ENCODE measurements at regions not wholly inside any gene's neighbourhood (a gene's known extent, or its start where the extent isn't known, plus 50 kb on each side); places are given as distances from the start of the nearest gene placed in this dataset.

DNA sequence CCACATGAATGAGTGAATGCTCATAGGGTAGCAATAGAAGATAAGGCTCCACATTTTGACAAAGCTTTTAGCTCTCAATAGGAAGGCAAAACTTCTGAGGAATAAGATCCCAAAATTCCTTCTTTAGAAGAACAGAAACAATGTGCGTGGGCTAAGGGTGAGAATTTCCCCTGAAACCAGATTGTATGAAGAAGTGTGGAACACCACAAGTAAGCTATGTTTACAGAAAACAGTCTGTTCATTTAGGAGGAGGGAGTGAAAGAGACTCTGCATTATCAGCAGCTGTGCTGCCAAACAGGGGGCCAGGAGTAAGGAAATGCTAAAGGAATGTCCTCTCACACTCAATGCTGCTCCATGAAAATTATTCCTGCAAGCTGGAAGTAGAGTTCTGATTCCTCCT, 851.6 kb downstream of the CENPC start:
- no peak for DNase-seq (ENCODE audit: low spot score)

- DNase-seq (ENCODE audit: low spot score): no peak
These were observed 854.2 kb downstream of the CENPC start for GRCh38 chr4:66691101-66691500.

GRCh38 chr4:66688674-66689073, 856.6 kb downstream of the CENPC start:
- peak; percentile 35 for DNase-seq (ENCODE audit: low spot score)

DNA sequence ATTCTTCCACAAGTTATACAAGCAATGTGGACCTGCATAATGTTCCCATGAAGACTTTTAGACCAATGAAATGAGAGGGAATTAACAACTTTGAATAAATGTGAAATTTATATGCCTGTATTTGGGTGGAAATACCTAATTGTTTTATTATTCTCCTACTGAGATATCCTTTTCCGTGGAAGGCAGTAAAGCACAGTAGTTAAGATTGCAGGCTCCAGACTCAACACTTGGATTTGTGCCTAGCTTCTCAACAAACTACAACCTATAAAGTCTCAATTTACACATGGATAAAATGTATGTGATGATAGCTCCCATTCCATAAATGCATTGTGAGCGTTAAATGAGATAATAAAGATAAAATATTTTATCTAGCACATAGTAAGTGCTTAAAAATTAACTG, 857.8 kb downstream of the CENPC start:
- no peak for DNase-seq (ENCODE audit: low spot score)

DNA sequence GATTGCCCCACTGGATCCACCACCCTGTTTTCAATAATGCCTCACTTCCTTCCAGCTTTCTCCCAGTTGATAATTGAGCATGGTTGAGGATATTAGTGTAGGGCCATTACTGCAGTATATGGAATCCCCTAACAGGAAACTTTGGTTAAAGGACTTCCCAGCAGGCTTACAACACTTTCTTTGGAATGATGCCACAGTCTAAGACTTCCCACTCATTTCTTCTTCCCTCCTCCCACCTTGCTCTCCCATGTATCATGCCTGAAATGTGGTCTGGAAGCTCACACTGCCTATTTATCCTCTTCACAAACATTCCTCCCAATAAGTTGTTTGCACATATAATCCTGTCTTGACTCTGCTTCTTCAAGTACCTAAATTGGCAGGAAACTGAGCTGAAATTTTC, 863.3 kb downstream of the CENPC start:
- DNase-seq (ENCODE audit: low spot score): no peak

DNA sequence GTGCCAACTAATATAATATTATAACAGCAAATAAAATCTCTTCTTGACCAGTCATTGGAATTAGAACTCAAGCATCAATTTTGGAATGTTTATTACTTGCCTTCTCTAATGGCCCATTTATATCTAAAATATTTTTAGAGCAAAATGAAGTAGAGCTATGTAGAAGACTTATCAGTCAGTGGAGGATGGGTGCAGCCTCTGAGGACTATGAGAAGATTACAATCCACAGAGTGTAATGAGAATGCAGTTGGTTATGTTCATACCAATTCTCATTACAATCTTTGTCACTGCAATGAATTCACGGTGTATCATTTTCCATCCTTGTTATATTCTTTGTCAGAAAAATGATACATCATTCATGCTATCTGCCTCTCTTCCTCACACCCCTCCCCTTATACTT, 878.1 kb downstream of the CENPC start:
- DNase-seq (ENCODE audit: low spot score): no peak

DNA sequence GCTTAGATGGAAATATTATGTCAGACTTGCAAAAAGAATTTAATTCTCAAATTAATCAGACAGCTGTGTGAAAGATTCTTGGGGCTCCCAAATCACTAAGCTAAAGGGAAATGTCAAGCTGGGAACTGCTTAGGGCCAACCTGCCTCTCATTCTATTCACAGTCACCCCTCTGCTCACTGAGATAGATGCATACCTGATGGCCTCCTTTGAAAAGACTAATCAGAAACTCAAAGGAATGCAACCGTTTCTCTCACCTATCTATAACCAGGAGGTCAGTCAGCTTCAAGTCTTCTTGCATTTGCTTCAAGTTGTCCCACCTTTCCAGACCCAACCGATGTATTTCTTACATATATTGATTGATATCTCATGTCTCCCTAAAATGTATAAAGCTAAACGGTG, 882.7 kb downstream of the CENPC start:
- no peak for DNase-seq (ENCODE audit: low spot score)

GRCh38 chr4:66658809-66659208, 886.5 kb downstream of the CENPC start:
- no peak for DNase-seq (ENCODE audit: low spot score)

GRCh38 chr4:66655505-66655904, 889.8 kb downstream of the CENPC start:
- DNase-seq (ENCODE audit: low spot score): no peak

GRCh38 chr4:66653937-66654336, 891.4 kb downstream of the CENPC start:
- no peak for DNase-seq (ENCODE audit: low spot score)

- DNase-seq (ENCODE audit: low spot score): no peak
These were observed 896.1 kb downstream of the CENPC start for GRCh38 chr4:66649236-66649635.

- DNase-seq (ENCODE audit: low spot score): no peak
These were observed 897.4 kb downstream of the CENPC start for GRCh38 chr4:66647926-66648325.

DNA sequence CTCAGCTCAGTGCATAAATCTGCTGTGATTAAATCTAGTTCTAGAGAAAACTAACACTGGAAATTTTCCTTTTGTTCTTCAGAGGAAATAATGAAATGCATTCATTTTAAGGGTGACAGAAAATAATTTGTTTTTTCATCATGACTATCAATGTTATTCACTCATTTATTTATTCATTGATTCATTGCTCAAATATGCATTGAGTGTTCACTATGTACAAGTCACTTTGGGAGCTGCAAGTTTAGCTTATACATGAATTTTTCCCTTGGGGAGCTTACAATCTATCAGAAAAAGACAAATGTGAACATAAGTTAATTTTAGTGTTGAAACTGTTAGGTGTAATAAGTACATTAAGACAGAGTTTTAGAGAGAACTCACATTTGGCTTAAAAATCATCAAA, 897.8 kb downstream of the CENPC start:
- DNase-seq (ENCODE audit: low spot score): no peak

- DNase-seq (ENCODE audit: low spot score): peak; percentile 60
These were observed 904.9 kb downstream of the CENPC start for GRCh38 chr4:66640233-66640990.

DNA sequence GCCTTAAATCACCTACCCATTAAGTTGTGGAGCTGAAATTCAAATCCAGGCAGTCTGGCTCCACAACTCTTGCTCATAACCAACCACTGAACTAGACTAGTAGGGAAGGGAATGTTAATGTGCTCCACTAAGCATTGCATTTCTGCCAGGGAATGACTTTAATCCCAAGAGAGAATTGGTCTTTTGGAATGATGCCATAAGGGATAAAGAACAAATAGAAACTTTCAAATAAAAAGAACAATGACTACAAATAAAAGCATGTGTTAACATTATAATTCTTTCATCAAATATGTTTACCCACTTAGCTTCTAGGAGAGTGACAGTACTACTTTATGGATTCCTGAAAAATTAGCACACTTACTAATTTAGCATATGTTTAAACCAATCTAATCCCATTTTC, 905.9 kb downstream of the CENPC start:
- no peak for DNase-seq (ENCODE audit: low spot score)

DNA sequence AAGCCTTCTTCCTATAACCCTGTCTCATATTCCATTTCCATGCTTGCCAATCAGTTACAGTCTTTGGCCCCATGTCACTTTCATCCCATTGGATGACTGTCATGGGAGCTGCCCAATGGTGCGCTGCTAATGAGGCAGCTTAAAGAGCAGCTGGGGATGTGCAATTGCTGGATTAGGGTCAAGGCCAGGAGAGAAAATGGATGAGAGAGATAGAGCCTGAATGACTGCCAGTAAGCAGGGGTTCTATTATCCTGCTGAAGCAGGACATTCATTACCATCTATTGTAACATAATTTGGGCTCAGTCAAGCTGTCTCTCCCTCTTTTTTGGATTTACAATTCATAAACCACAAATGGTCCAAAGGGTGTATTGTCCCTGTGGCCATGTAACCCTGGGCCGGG, 909.0 kb downstream of the CENPC start:
- DNase-seq (ENCODE audit: low spot score): no peak

- no peak for DNase-seq (ENCODE audit: low spot score)
These were observed 911.8 kb downstream of the CENPC start for GRCh38 chr4:66633477-66633876.

- DNase-seq (ENCODE audit: low spot score): no peak
These were observed 915.4 kb downstream of the CENPC start for GRCh38 chr4:66629927-66630326.

DNA sequence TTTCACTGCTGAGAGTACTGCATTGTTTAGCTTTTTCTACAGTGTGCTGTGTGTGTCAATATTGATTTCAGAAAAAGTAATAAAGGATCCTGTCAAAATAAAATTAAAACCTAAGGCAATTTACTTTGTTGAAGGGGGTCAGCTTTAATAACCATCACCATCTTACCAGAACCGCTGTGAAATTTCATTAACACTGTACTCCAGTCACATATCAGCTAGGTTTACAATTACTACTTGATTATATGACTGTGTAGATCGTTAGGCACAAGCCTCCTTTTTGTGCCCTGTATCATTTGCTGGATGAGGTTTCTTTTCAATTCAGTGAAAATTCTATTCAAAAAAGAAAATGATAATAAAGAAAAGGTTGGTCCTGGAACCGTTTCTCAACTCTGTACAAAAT, 917.2 kb downstream of the CENPC start:
- DNase-seq (ENCODE audit: low spot score): no peak

- DNase-seq (ENCODE audit: low spot score): no peak
These were observed 919.8 kb downstream of the CENPC start for GRCh38 chr4:66625480-66625879.

DNA sequence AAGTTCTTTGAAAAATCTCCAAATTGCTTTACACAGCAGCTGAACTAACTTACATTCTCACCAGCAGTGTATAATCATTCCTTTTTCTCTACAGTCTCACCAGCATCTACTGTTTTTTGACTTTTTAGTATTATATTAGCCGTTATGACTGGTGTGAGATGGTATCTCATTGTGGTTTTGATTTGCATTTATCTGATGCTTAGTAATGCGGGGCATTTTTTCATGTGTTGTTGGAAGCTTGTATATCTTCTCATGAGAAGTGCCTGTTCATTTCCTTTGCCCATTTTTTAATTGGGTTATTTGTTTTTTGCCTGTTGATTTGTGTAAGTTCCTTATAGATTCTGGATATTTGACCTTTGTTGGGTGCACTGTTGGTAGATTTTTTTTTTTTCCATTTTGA, 931.7 kb downstream of the CENPC start:
- no peak for DNase-seq (ENCODE audit: low spot score)

GRCh38 chr4:66609014-66609413, 936.3 kb downstream of the CENPC start:
- DNase-seq (ENCODE audit: low spot score): no peak

DNA sequence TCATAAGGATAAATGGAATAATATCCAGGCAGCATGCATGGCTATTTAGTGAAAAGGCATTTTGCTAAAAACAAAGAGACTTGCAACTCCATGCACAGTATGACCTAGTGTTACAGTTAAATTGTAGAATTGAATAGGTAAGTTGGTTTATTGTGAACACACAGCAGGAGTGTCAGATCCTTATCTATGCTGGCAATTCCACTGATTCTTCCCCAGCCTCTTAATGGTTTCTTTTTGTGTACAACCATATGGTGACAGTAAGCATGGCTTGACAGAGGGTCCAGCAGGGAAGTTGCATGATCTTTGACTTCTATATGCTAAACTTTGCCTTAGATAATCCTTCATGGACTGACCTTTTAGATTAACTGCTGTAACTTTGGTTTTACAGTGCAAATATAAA, 936.6 kb upstream of the EPHA5 start:
- no peak for DNase-seq (ENCODE audit: low spot score)

- DNase-seq (ENCODE audit: low spot score): no peak
These were observed 935.9 kb upstream of the EPHA5 start for GRCh38 chr4:66606215-66606614.

- DNase-seq (ENCODE audit: low spot score): no peak
These were observed 933.9 kb upstream of the EPHA5 start for GRCh38 chr4:66604192-66604591.

Measured in pons (tissue), 1 donor.